Retinal pigment epithelial cell (primary cell): ENCODE measurements at regions not wholly inside any gene's neighbourhood (a gene's known extent, or its start where the extent isn't known, plus 50 kb on each side); places are given as distances from the start of the nearest gene placed in this dataset.

Source experiments
- DNase-seq: peaks from one replicate; pipeline ENCODE4 v3.0.0-alpha.2; 2010; ENCODE audit warnings: low read depth
- H3K4me3 ChIP-seq: 2 replicates; pipeline ENCODE4 v1.5.1; 2011; ENCODE audit warnings: mild to moderate bottlenecking, low read length, control low read depth, moderate library complexity
- CTCF ChIP-seq: conservative IDR thresholded peaks from 2 replicates; pipeline ENCODE4 v1.5.1; 2011; ENCODE audit warnings: low read depth, low read length, control low read depth, inconsistent platforms

- no peak overlapping the region for H3K4me3 ChIP-seq
- no peak for DNase-seq
- no peak for TF ChIP-seq CTCF
Observed at GRCh38 chr13:68523838-68524424, 1293.8 kb upstream of the PCDH9 start.

GRCh38 chr13:68522184-68522583 is 1292.0 kb upstream of the PCDH9 start:
- no peak overlapping the region for H3K4me3 ChIP-seq
- no peak for DNase-seq
- no peak for TF ChIP-seq CTCF

- no peak overlapping the region for H3K4me3 ChIP-seq
- TF ChIP-seq CTCF = no peak
- DNase-seq = no peak
Observed at GRCh38 chr13:68509734-68510621, 1279.8 kb upstream of the PCDH9 start.

- TF ChIP-seq CTCF = no peak
- DNase-seq = no peak
- no peak overlapping the region for H3K4me3 ChIP-seq
Observed at GRCh38 chr13:68506888-68507551, 1276.9 kb upstream of the PCDH9 start.

GRCh38 chr13:68490594-68490993 is 1260.5 kb upstream of the PCDH9 start:
- DNase-seq = no peak
- TF ChIP-seq CTCF = no peak
- H3K4me3 ChIP-seq = no peak overlapping the region

- peak; percentile 4 for DNase-seq
- TF ChIP-seq CTCF = no peak
- H3K4me3 ChIP-seq = no peak overlapping the region
Observed at GRCh38 chr13:68481130-68481529, 1251.0 kb upstream of the PCDH9 start.
